GM12892 (cell line): ENCODE measurements at regions not wholly inside any gene's neighbourhood (a gene's known extent, or its start where the extent isn't known, plus 50 kb on each side); places are given as distances from the start of the nearest gene placed in this dataset.

Experiments used
- POLR2A ChIP-seq: IDR thresholded peaks from 2 replicates; pipeline ENCODE4 v1.6.1; 2011; ENCODE audit warnings: low read depth, low read length, control low read depth
- POLR2AphosphoS5 ChIP-seq: IDR thresholded peaks from 2 replicates; pipeline ENCODE4 v1.6.1; 2011; ENCODE audit warnings: low read depth, low read length, control low read depth

GRCh38 chr7:52586704-52587103, 448.7 kb upstream of the POM121L12 start:
- TF ChIP-seq POLR2A (no peak), POLR2AphosphoS5 (no peak)
